GM21360 (cell line): ENCODE measurements at regions not wholly inside any gene's neighbourhood (a gene's known extent, or its start where the extent isn't known, plus 50 kb on each side); places are given as distances from the start of the nearest gene placed in this dataset.
"Not testable (repeated sequence)": the region's sequence is repeated elsewhere in the genome, so short reads cannot be mapped to it uniquely, and the experiment has no call there.

ENCODE experiments used
- ATAC-seq: cut with Tn5 transposase; IDR thresholded peaks from one replicate; pipeline ENCODE4 v1.9.1; 2021; ENCODE audit warnings: mild to moderate bottlenecking, moderate library complexity; ENCODE audit not compliant: unreplicated experiment

DNA sequence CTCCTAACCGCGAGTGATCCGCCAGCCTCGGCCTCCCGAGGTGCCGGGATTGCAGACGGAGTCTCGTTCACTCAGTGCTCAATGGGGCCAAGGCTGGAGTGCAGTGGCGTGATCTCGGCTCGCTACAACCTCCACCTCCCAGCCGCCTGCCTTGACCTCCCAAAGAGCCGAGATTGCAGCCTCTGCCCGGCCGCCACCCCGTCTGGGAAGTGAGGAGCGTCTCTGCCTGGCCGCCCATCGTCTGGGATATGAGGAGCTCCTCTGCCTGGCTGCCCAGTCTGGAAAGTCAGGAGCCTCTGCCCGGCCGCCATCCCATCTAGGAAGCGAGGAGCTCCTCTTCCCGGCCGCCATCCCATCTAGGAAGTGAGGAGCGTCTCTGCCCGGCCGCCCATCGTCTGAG is 58.8 kb upstream of the ANKRD30BL start:
- not testable (repeated sequence) for ATAC-seq

GRCh38 chr2:132221886-132222285 is 60.1 kb upstream of the ANKRD30BL start:
- not testable (repeated sequence) for ATAC-seq

DNA sequence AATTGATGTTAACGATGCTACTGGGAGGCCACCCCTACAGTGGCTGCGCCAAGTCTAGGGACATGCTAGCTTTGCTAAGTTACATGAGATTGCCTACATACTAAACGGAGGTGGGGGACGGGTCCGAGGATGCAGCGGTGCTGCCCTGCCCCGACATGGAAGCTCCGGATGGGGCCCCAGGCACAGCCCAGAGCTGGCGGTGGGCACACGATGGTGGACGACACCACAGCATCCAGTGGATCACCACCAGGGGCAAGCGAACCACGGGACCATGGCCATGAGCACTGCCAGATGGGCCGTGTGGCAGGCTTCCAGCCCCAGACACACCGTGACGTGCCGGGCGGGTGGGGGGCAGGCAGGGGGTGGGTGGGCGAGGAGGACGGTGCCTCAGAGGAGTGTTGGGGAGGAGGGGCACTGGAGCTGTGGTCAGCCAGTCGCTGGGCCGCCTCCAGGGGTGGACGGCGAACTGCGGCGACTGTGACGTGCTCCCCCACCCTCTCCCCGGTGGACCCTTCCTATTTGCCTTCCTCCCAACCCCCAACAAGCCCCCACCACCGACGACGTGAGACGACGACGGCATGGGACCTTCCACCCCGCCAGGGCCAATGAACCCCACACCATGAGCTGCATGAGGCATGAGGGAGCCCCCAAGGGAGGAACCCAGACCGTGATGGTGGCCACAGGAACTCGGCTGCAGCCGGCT is 90.6 kb upstream of the ANKRD30BL start:
- ATAC-seq = no peak

- ATAC-seq = no peak
Observed at GRCh38 chr2:132252894-132253264, 91.1 kb upstream of the ANKRD30BL start.

GRCh38 chr2:132253496-132254305 is 91.9 kb upstream of the ANKRD30BL start:
- no peak for ATAC-seq

DNA sequence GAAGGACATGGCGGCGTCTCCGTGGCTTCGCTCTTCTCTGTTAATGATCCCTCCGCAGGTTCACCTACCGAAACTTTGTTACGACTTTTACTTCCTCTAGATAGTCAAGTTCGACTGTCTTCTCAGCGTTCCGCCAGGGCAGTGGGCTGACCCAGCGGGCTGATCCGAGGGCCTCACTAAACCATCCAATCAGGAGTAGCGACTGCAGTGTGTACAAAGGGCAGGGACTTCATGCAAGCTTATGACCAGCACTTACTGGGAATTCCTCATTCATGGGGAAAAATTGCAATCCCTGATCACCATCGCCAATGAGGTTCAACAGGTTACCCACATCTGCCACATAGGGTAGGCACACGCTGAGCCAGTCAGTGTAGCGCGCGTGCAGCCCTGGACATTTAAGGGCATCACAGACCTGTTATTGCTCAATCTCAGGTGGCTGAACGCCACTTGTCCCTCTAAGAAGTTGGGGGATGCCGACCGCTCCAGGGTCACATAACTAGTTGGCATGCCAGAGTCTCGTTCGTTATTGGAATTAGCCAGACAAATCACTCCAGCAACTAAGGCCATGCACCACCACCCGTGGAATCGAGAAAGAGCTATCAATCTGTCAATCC is 92.7 kb upstream of the ANKRD30BL start:
- ATAC-seq = not testable (repeated sequence)

DNA sequence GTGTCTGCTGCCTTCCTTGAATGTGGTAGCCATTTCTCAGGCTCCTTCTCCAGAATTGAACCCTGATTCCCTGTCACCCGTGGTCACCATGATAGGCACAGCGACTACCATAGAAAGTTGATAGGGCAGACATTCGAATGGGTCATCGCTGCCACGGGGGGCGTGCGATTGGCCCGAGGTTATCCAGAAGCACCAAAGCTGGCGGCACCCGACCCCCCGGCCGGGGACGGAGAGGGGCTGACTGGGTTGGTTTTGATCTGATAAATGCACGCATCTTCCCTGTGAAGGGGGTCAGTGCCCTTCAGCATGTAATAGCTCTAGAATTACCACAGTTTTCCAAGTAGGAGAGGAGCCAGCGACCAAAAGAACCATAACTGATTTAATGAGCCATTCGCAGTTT is 94.0 kb upstream of the ANKRD30BL start:
- ATAC-seq = no peak

DNA sequence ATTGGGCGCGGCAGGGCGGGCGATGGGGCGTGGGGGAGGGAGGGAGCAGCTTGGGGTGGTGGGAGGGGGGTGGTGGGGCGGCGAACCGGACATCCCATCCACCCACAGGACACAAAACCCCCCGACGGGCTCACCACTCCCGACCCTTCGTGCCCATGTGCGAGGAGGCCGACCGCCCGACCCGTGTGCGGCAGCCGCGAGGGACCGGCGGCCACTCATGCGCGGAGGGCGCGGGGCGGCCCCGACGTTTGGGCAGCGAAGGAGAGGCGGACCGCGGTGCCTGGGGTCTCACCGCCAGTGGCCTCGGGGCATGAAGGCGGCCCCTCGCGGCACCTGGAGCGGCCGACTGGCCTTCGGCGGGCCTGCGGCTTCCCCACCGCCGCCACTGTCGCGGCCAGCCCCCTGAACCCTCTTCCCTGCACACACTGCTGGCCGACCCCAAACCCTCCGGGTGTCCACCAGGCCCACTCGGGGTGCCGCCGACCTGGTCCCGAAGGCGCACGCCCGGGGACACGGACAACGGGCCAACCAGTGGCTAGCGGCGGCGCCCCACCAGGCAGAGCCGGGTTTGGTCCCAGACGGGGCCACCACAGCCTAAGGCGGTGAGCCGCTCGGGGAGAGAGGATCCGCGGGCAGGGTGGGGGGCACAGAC is 94.6 kb upstream of the ANKRD30BL start:
- no peak for ATAC-seq

- ATAC-seq = not testable (repeated sequence)
Observed at GRCh38 chr2:132256903-132257300, 95.2 kb upstream of the ANKRD30BL start.

DNA sequence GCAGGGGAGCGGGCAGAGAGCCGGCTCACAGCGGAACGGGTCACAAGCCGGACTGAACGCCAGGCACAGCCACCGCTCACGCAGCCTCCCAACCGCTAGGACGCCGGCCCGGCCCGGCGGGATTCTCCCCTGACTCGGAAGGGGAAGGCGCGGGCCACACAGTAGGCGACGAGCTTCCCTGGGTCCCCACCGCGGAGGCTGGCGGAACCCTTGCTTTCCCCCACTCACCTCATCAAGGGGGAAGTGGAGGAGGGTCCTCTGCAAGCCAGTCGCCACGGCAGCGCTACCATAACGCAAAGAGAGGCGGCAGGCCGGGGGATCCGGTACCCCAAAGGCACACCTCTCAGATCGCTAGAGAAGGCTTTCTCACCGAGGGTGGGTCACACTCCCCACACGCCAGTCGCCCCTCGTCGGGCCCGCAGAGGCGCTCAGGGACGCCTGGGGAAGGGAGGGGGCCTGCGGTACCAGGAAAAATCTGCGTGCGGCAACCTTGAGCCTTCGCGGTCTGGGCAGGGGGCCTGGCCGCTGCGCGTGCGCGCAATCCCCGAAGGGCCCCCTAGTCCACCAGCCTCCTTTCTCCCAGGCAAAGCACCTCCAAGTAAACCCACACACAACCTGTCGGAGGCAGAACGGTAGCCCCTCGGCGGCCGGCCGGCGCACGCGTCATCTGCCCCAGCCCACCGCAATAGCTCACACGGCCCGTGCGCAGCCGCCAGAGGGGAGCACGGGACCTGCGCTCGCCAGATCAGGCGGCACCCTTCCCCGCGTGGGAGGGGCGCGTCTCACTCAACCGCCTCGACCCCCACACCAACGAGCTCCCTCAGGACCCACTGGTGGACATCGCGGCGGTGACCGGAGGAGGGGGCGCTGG is 95.8 kb upstream of the ANKRD30BL start:
- ATAC-seq = not testable (repeated sequence)

DNA sequence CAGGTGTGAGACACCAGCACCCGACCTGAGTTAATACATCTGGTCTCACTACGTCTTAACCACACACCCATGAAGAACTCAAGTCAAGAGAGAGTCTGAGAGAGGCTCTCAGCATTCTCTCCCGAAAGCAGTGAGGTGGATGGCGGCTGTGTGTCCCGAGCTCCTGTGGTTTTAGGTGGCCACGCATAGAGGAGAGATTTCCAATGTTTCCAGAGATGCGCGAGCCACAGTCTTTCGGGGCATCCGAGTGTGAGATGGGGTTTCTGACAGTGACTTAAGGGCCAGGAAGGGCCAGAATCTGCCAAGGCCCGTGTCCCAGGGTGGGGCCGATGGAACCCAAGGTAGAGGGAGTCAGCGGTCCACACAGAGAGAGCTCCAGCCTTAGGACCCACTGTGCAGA is 97.5 kb upstream of the ANKRD30BL start:
- not testable (repeated sequence) for ATAC-seq

- ATAC-seq = not testable (repeated sequence)
Observed at GRCh38 chr2:132265595-132265994, 103.8 kb upstream of the ANKRD30BL start.

GRCh38 chr2:132267105-132267497 is 105.3 kb upstream of the ANKRD30BL start:
- no peak for ATAC-seq

DNA sequence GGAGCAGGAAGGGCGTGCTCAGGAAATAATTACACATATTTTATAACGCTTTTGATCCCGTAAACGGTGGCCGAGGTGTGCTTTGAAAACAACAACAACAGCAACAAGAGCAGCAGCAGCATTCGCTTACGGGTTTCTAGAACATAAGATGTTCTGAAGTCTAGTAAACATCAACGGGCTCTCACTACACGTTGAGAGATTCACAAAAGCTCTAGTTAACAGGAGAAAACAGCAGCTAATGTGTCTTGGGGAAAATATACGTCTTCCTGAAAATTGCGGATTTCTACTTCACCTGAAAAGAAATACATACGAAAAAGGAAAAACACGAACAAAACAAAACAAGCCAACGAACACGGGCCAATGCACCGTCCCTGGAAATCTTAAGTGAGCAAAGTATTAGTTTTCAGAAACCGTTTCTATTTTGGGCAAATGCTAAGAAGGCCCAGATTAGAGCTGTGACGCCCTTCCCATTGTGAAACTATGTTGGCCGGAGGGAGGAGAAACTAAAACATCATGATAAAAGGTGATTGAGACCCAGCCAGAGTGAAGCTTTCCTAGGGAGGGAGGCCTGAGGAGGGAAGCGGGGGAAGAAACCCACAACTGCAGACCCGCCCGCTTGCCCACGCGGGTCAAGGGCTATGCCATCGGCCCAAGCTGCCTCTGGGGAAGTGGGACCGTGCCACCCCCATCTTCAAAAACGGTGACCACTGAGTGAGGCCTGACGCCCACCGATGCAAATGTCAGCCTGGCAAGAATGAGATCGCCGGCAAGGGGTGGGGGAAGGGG is 105.9 kb upstream of the ANKRD30BL start:
- not testable (repeated sequence) for ATAC-seq

GRCh38 chr2:132268284-132268976 is 106.7 kb upstream of the ANKRD30BL start:
- ATAC-seq = peak; percentile 62

GRCh38 chr2:132268977-132269523 is 107.3 kb upstream of the ANKRD30BL start:
- ATAC-seq = no peak

- ATAC-seq = no peak
Observed at GRCh38 chr2:132270255-132270654, 108.5 kb upstream of the ANKRD30BL start.

DNA sequence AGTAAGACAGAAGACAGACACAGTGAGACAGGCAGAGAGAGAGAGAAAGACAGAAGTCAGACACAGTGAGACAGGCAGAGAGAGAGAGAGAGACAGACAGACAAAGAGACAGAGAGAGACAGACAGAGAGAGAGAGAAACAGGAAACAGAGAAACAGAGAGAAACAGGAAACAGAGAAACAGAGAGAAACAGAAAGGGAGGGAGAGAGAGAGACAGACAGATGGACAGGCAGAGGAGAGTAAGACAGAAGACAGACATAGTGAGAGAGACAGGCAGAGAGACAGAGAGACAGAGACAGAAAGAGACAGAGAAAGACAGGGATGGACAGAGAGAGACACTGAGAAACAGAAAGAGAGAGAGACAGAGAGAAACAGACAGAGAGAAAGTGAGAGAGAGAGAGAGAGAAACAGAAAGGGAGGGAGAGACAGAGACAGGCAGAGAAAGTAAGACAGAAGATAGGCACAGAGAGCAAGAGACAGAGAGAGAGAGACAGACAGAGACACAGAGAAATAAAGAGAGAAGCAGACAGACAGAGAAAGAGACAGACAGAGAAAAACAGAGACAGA is 109.3 kb upstream of the ANKRD30BL start:
- ATAC-seq = no peak
